HL-60 (cell line): ENCODE measurements at regions not wholly inside any gene's neighbourhood (a gene's known extent, or its start where the extent isn't known, plus 50 kb on each side); places are given as distances from the start of the nearest gene placed in this dataset.

Source experiments
- DNase-seq, 2 experiments: peaks; one replicate each; pipeline ENCODE4 v3.0.0-alpha.2; 2010 to 2020; ENCODE audit warnings: low read depth in 1 of 2, low spot score in 1 of 2
- H3K27ac ChIP-seq: fragments of 250-450 bp; sonication (Bioruptor Pico); replicated peaks from 2 replicates; pipeline ENCODE4 v1.5.1; 2020; ENCODE audit warnings: mild to moderate bottlenecking, moderate library complexity
- H3K27me3 ChIP-seq: fragments of 250-450 bp; sonication (Bioruptor Pico); 2 replicates; pipeline ENCODE4 v1.5.1; 2021; ENCODE audit warnings: mild to moderate bottlenecking, moderate library complexity; ENCODE audit not compliant: insufficient read depth, poor library complexity, severe bottlenecking
- H3K4me3 ChIP-seq: replicated peaks from 2 replicates; pipeline ENCODE4 v1.5.1; 2011; ENCODE audit warnings: mild to moderate bottlenecking, control low read depth, low read length; ENCODE audit not compliant: insufficient read depth
- CTCF ChIP-seq: IDR thresholded peaks from one replicate; pipeline ENCODE4 v1.5.1; 2011; ENCODE audit warnings: low read length, control low read depth, inconsistent platforms; ENCODE audit not compliant: insufficient read depth
- GABPA ChIP-seq: IDR thresholded peaks from 2 replicates; pipeline ENCODE4 v1.6.1; 2012; ENCODE audit warnings: low read depth
- POLR2AphosphoS5 ChIP-seq: IDR thresholded peaks from 2 replicates; pipeline ENCODE4 v1.6.1; 2012; ENCODE audit warnings: low read depth
- REST ChIP-seq: IDR thresholded peaks from 2 replicates; pipeline ENCODE4 v1.6.1; 2012; ENCODE audit warnings: low read depth; ENCODE audit not compliant: insufficient replicate concordance
- SPI1 ChIP-seq: IDR thresholded peaks from 2 replicates; pipeline ENCODE4 v1.6.1; 2012; ENCODE audit warnings: low read depth, mild to moderate bottlenecking, borderline replicate concordance

- TF ChIP-seq SPI1 (no peak), GABPA (no peak)
- no peaks in the 10 kb centered on the region for H3K27me3 ChIP-seq
- H3K4me3 ChIP-seq: no peak overlapping the region
- H3K27ac ChIP-seq: no peak overlapping the region
- no peak for DNase-seq
Measured at GRCh38 chr1:30465096-30465495, 258.3 kb downstream of the MATN1 start.

DNA sequence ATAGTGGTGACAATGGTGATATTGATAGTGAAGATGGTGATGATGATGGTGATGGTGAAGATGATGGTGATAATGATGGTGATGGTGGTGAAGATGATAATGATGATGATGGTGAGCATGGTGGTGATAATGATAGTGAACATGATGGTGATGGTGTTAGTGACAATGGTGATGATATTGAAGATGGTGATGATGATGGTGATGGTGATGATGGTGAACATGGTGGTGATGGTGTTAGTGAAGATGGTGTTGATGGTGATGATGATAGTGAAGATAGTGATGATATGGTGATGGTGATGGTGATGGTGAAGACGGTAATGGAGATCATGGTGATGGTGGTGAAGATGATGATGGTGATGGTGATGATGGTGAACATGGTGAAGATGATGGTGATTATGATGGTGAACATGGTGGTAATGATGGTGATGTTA is 259.2 kb downstream of the MATN1 start:
- TF ChIP-seq REST: no peak
- no peak for TF ChIP-seq SPI1
- TF ChIP-seq POLR2AphosphoS5: no peak
- TF ChIP-seq GABPA: no peak
- TF ChIP-seq CTCF: no peak

DNA sequence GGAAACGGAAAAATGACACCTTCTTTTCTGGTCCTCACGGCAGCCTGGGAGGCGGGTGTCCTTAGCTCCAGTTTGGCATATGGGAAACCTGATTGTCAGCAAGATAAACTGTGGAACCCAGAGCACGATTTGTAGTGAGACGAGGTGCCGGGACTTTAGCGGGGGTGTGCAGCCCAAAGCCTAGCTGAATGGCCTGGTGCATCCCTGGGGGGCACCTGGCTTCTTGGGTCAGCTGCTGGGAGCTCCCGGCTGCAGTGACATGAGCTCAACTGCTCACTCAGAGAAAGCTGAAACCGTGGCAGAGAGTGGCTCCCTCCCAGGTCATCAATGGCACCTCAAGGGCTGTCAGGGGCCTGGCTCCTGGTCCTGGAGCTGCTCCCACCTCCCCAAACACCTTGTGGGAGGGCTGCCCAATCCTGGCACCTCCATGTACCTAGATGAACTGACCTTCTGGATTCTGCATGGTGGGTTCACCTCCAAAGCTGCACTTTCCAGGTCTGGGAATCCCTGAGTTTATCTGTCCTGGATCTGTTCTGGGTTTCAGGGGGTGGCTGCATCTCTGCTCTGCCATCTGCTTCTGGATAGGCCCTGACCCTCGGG is 260.5 kb downstream of the MATN1 start:
- H3K27me3 ChIP-seq: no peaks in the 10 kb centered on the region
- DNase-seq: no peak

More for the DNA sequence above, 259.2 kb downstream of the MATN1 start:
- no peak for DNase-seq
- no peak overlapping the region for H3K4me3 ChIP-seq
- no peak overlapping the region for H3K27ac ChIP-seq
- no peaks in the 10 kb centered on the region for H3K27me3 ChIP-seq

More for the DNA sequence above, 260.5 kb downstream of the MATN1 start:
- no peak overlapping the region for H3K27ac ChIP-seq
- H3K4me3 ChIP-seq: no peak overlapping the region
- TF ChIP-seq CTCF: no peak
- no peak for TF ChIP-seq POLR2AphosphoS5
- no peak for TF ChIP-seq GABPA
- TF ChIP-seq SPI1: no peak
- no peak for TF ChIP-seq REST
